AG09309 (cell line): ENCODE measurements at regions not wholly inside any gene's neighbourhood (a gene's known extent, or its start where the extent isn't known, plus 50 kb on each side); places are given as distances from the start of the nearest gene placed in this dataset.

Source experiments
- DNase-seq: peaks from one replicate; pipeline ENCODE4 v3.0.0-alpha.2; 2010; ENCODE audit warnings: low read depth
- H3K4me3 ChIP-seq: 2 replicates; pipeline ENCODE4 v1.5.1; 2011; ENCODE audit warnings: mild to moderate bottlenecking, low read depth, low read length, moderate library complexity; ENCODE audit not compliant: control insufficient read depth
- TF ChIP-seq, protein P1 (sequence below): IDR thresholded peaks from 2 replicates; pipeline ENCODE4 v1.5.1; 2011; ENCODE audit warnings: mild to moderate bottlenecking, low read depth, low read length, inconsistent platforms; ENCODE audit not compliant: insufficient read depth, control insufficient read depth; ENCODE audit errors: missing control alignments

GRCh38 chr18:61731693-61732376, 161.0 kb downstream of the RNF152 start:
- no peak for DNase-seq
- H3K4me3 ChIP-seq = no peak overlapping the region
- TF ChIP-seq, protein P1, sequence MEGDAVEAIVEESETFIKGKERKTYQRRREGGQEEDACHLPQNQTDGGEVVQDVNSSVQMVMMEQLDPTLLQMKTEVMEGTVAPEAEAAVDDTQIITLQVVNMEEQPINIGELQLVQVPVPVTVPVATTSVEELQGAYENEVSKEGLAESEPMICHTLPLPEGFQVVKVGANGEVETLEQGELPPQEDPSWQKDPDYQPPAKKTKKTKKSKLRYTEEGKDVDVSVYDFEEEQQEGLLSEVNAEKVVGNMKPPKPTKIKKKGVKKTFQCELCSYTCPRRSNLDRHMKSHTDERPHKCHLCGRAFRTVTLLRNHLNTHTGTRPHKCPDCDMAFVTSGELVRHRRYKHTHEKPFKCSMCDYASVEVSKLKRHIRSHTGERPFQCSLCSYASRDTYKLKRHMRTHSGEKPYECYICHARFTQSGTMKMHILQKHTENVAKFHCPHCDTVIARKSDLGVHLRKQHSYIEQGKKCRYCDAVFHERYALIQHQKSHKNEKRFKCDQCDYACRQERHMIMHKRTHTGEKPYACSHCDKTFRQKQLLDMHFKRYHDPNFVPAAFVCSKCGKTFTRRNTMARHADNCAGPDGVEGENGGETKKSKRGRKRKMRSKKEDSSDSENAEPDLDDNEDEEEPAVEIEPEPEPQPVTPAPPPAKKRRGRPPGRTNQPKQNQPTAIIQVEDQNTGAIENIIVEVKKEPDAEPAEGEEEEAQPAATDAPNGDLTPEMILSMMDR = no peak

- no peak overlapping the region for H3K4me3 ChIP-seq
- DNase-seq = no peak
- TF ChIP-seq, protein P1 = no peak
Observed at GRCh38 chr18:61731178-61731577, 161.6 kb downstream of the RNF152 start.

GRCh38 chr18:61729322-61729721, 163.5 kb downstream of the RNF152 start:
- TF ChIP-seq, protein P1 = no peak
- no peak overlapping the region for H3K4me3 ChIP-seq
- DNase-seq = no peak

GRCh38 chr18:61727241-61728193, 165.3 kb downstream of the RNF152 start:
- H3K4me3 ChIP-seq = no peak overlapping the region
- DNase-seq = no peak
- TF ChIP-seq, protein P1 = no peak

DNA sequence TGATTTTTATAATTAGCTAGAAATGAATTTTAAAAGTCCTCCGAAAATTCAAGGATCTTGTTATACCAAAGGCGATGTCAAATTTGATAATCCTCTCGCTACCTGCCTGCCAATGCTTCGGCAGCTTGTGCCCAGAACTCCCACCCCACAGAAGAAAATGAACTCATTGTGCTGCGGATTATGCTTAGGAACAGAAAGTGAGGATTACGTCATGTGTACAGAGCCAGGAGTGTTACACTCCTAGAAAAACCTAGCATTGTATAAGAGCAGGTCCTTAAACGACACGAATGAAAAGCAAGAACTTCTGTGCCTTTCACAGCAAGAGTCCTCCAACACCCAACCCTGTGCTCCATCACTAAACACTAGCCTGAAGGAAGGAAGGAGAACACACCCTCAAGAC, 168.3 kb downstream of the RNF152 start:
- no peak for DNase-seq
- H3K4me3 ChIP-seq = no peak overlapping the region
- TF ChIP-seq, protein P1 = no peak

- DNase-seq = no peak
- H3K4me3 ChIP-seq = no peak overlapping the region
- TF ChIP-seq, protein P1 = no peak
Observed at GRCh38 chr18:61722247-61722646, 170.6 kb downstream of the RNF152 start.
